ENCODE measurements at regions not wholly inside any gene's neighbourhood (a gene's known extent, or its start where the extent isn't known, plus 50 kb on each side); places are given as distances from the start of the nearest gene placed in this dataset.

GRCh38 chr2:138101718-138102117 is 137.4 kb downstream of the HNMT start:
- DNase-seq: no peak
- in situ Hi-C loops (cut with MboI): no loop called here

GRCh38 chr2:138102664-138103063 is 138.4 kb downstream of the HNMT start:
- no peaks in the 10 kb centered on the region for H3K79me2 ChIP-seq (ENCODE audit: insufficient read depth)
- no peaks in the 10 kb centered on the region for H3F3A ChIP-seq (ENCODE audit: insufficient read depth)
- H3K27ac ChIP-seq: no peak overlapping the region
- H3K9ac ChIP-seq: no peak overlapping the region
- no peak overlapping the region for H2AFZ ChIP-seq
- no peaks in the 10 kb centered on the region for H3K36me3 ChIP-seq (ENCODE audit: low read depth)
- H3K27me3 ChIP-seq (replicated peaks; ENCODE audit: insufficient read depth): 0 out of 2 replicates have a peak, but pooled peaks cover 1% of the 10 kb centered on the region
- H3K9me3 ChIP-seq (ENCODE audit: low read depth): no peaks in the 10 kb centered on the region
- H3K4me3 ChIP-seq: no peak overlapping the region
- H3K4me1 ChIP-seq (ENCODE audit: insufficient read depth): no peaks in the 10 kb centered on the region
- TF ChIP-seq EZH2 (IDR thresholded peaks at IDR 0.05; ENCODE audit: insufficient read depth, poor library complexity, severe bottlenecking) (no peak), EZH2phosphoT487 (IDR thresholded peaks at IDR 0.05; ENCODE audit: insufficient read depth, low read depth) (no peak)
- H3K4me2 ChIP-seq (ENCODE audit: unreplicated experiment): no peak overlapping the region
- no peak for DNase-seq
- in situ Hi-C loops (cut with MboI): no loop called here
- H3K9me2 ChIP-seq (ENCODE audit: insufficient read depth): no peaks in the 10 kb centered on the region
- H4K20me1 ChIP-seq (ENCODE audit: insufficient read depth): no peaks in the 10 kb centered on the region

More at GRCh38 chr2:138101718-138102117, 137.4 kb downstream of the HNMT start:
- H3F3A ChIP-seq (ENCODE audit: insufficient read depth): no peaks in the 10 kb centered on the region
- TF ChIP-seq EZH2 (IDR thresholded peaks at IDR 0.05; ENCODE audit: insufficient read depth, poor library complexity, severe bottlenecking): no peak
- TF ChIP-seq EZH2phosphoT487 (IDR thresholded peaks at IDR 0.05; ENCODE audit: insufficient read depth, low read depth): no peak
- H3K79me2 ChIP-seq (ENCODE audit: insufficient read depth): no peaks in the 10 kb centered on the region
- no peak overlapping the region for H3K4me2 ChIP-seq (ENCODE audit: unreplicated experiment)
- H4K20me1 ChIP-seq (ENCODE audit: insufficient read depth): no peaks in the 10 kb centered on the region
- H3K4me3 ChIP-seq: no peak overlapping the region
- H3K9me2 ChIP-seq (ENCODE audit: insufficient read depth): no peaks in the 10 kb centered on the region
- H3K9ac ChIP-seq: no peak overlapping the region
- 0 out of 2 replicates have a peak, but pooled peaks cover 9% of the 10 kb centered on the region for H3K27me3 ChIP-seq (replicated peaks; ENCODE audit: insufficient read depth)
- H3K4me1 ChIP-seq (ENCODE audit: insufficient read depth): no peaks in the 10 kb centered on the region
- H2AFZ ChIP-seq: no peak overlapping the region
- WGBS, 2 experiments (ENCODE audit: low coverage in 1 of 2, low lambda C conversion rate in 2 of 2, missing lambda C conversion rate in 2 of 2): 24 to 33% methylated on average over 2 of the region's 2 CpGs
- H3K27ac ChIP-seq: no peak overlapping the region
- H3K9me3 ChIP-seq (ENCODE audit: low read depth): no peaks in the 10 kb centered on the region
- no peaks in the 10 kb centered on the region for H3K36me3 ChIP-seq (ENCODE audit: low read depth)

- no peak overlapping the region for H3K4me2 ChIP-seq (ENCODE audit: unreplicated experiment)
- H4K20me1 ChIP-seq (ENCODE audit: insufficient read depth): no peaks in the 10 kb centered on the region
- H3F3A ChIP-seq (ENCODE audit: insufficient read depth): no peaks in the 10 kb centered on the region
- H3K27me3 ChIP-seq (replicated peaks; ENCODE audit: insufficient read depth): no peaks in the 10 kb centered on the region
- TF ChIP-seq EZH2phosphoT487 (IDR thresholded peaks at IDR 0.05; ENCODE audit: insufficient read depth, low read depth) (no peak), EZH2 (IDR thresholded peaks at IDR 0.05; ENCODE audit: insufficient read depth, poor library complexity, severe bottlenecking) (no peak)
- WGBS, 2 experiments (ENCODE audit: low coverage in 1 of 2, low lambda C conversion rate in 2 of 2, missing lambda C conversion rate in 2 of 2): 90 to 100% methylated on average over 1 of the region's 1 CpG
- no peak overlapping the region for H3K9ac ChIP-seq
- no peaks in the 10 kb centered on the region for H3K9me3 ChIP-seq (ENCODE audit: low read depth)
- no peaks in the 10 kb centered on the region for H3K36me3 ChIP-seq (ENCODE audit: low read depth)
- H3K9me2 ChIP-seq (ENCODE audit: insufficient read depth): no peaks in the 10 kb centered on the region
- DNase-seq: no peak
- no peaks in the 10 kb centered on the region for H3K4me1 ChIP-seq (ENCODE audit: insufficient read depth)
- no peaks in the 10 kb centered on the region for H3K79me2 ChIP-seq (ENCODE audit: insufficient read depth)
- in situ Hi-C loops (cut with MboI): no loop called here
- H2AFZ ChIP-seq: no peak overlapping the region
- H3K4me3 ChIP-seq: no peak overlapping the region
- H3K27ac ChIP-seq: no peak overlapping the region
Observed at GRCh38 chr2:138103156-138103555, 138.9 kb downstream of the HNMT start.

GRCh38 chr2:138104071-138104470 is 139.8 kb downstream of the HNMT start:
- H3K79me2 ChIP-seq (ENCODE audit: insufficient read depth): no peaks in the 10 kb centered on the region
- in situ Hi-C loops (cut with MboI): no loop called here
- H3K36me3 ChIP-seq (ENCODE audit: low read depth): no peaks in the 10 kb centered on the region
- no peaks in the 10 kb centered on the region for H4K20me1 ChIP-seq (ENCODE audit: insufficient read depth)
- DNase-seq: no peak
- H2AFZ ChIP-seq: no peak overlapping the region
- H3K4me1 ChIP-seq (ENCODE audit: insufficient read depth): no peaks in the 10 kb centered on the region
- H3K9me2 ChIP-seq (ENCODE audit: insufficient read depth): no peaks in the 10 kb centered on the region
- no peak overlapping the region for H3K27ac ChIP-seq
- no peak overlapping the region for H3K9ac ChIP-seq
- no peak overlapping the region for H3K4me3 ChIP-seq
- WGBS, 2 experiments (ENCODE audit: low coverage in 1 of 2, low lambda C conversion rate in 2 of 2, missing lambda C conversion rate in 2 of 2): 56 to 58% methylated on average over 1 of the region's 1 CpG
- H3K27me3 ChIP-seq (replicated peaks; ENCODE audit: insufficient read depth): no peaks in the 10 kb centered on the region
- H3K4me2 ChIP-seq (ENCODE audit: unreplicated experiment): no peak overlapping the region
- H3K9me3 ChIP-seq (ENCODE audit: low read depth): no peaks in the 10 kb centered on the region
- no peaks in the 10 kb centered on the region for H3F3A ChIP-seq (ENCODE audit: insufficient read depth)
- TF ChIP-seq EZH2 (IDR thresholded peaks at IDR 0.05; ENCODE audit: insufficient read depth, poor library complexity, severe bottlenecking) (no peak), EZH2phosphoT487 (IDR thresholded peaks at IDR 0.05; ENCODE audit: insufficient read depth, low read depth) (no peak)

GRCh38 chr2:138105358-138105757 is 141.1 kb downstream of the HNMT start:
- in situ Hi-C loops (cut with MboI): no loop called here
- Histone ChIP-seq H4K20me1 (ENCODE audit: insufficient read depth) (no peaks in the 10 kb centered on the region), H3K36me3 (ENCODE audit: low read depth) (no peaks in the 10 kb centered on the region), H3K4me3 (no peak overlapping the region), H2AFZ (no peak overlapping the region), H3K27me3 (replicated peaks; ENCODE audit: insufficient read depth) (no peaks in the 10 kb centered on the region), H3K4me1 (ENCODE audit: insufficient read depth) (no peaks in the 10 kb centered on the region), H3F3A (ENCODE audit: insufficient read depth) (no peaks in the 10 kb centered on the region), H3K27ac (no peak overlapping the region), H3K79me2 (ENCODE audit: insufficient read depth) (no peaks in the 10 kb centered on the region), H3K9me2 (ENCODE audit: insufficient read depth) (no peaks in the 10 kb centered on the region), H3K9me3 (ENCODE audit: low read depth) (no peaks in the 10 kb centered on the region), H3K4me2 (ENCODE audit: unreplicated experiment) (no peak overlapping the region), H3K9ac (no peak overlapping the region)
- DNase-seq: no peak
- TF ChIP-seq EZH2 (IDR thresholded peaks at IDR 0.05; ENCODE audit: insufficient read depth, poor library complexity, severe bottlenecking): no peak
- TF ChIP-seq EZH2phosphoT487 (IDR thresholded peaks at IDR 0.05; ENCODE audit: insufficient read depth, low read depth): no peak
- WGBS, 2 experiments (ENCODE audit: low coverage in 1 of 2, low lambda C conversion rate in 2 of 2, missing lambda C conversion rate in 2 of 2): 41 to 50% methylated on average over 1 of the region's 1 CpG

Data from GM23248 (cell line).